ENCODE measurements at regions not wholly inside any gene's neighbourhood (a gene's known extent, or its start where the extent isn't known, plus 50 kb on each side); places are given as distances from the start of the nearest gene placed in this dataset.

- TF ChIP-seq CTCF (IDR thresholded peaks at IDR 0.05) (no peak), POLR2AphosphoS5 (IDR thresholded peaks at IDR 0.05) (no peak), POLR2A (IDR thresholded peaks at IDR 0.05) (no peak)
- Histone ChIP-seq H3K9me3 (peaks cover 0 to 14% of the 10 kb centered on the region in 2 donors), H3K4me1 (no peaks in the 10 kb centered on the region), H3K27ac (no peak overlapping the region), H3K27me3 (no peaks in the 10 kb centered on the region), H3K4me3 (no peak overlapping the region), H3K36me3 (no peaks in the 10 kb centered on the region)
- intact Hi-C loops (cut with DNase I; ENCODE audit: low total_unique reads): no loop called here
- DNase-seq (ENCODE audit: low spot score in 2 of 2): no peak
These were observed 550.6 kb upstream of the SEMA3D start for GRCh38 chr7:85737426-85737825.

DNA sequence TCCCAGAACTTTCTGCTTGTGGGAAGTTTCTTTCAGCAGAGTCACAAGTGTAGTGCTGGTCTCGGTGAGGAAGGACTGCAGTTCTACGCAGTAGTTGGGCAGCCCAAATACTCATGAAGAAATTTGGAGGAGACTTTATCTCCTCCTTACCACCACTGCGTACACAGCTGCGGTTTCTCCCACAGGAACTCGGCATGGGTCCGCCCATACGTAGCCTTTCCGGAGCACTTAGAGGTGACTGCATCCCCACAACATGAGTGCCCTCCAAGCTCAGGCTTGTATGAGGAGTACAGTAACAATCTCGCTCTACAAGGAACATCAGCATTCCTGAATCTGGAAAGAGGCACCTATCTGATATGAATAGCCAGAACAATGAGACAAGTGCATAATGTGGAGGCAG lies 549.2 kb upstream of the SEMA3D start:
- intact Hi-C loops (cut with DNase I; ENCODE audit: low total_unique reads): no loop called here
- Histone ChIP-seq H3K36me3 (no peaks in the 10 kb centered on the region), H3K4me3 (no peak overlapping the region), H3K27me3 (no peaks in the 10 kb centered on the region), H3K9me3 (peaks cover 0 to 14% of the 10 kb centered on the region in 2 donors), H3K27ac (no peak overlapping the region), H3K4me1 (no peaks in the 10 kb centered on the region)
- TF ChIP-seq CTCF (IDR thresholded peaks at IDR 0.05) (no peak), POLR2A (IDR thresholded peaks at IDR 0.05) (no peak), POLR2AphosphoS5 (IDR thresholded peaks at IDR 0.05) (no peak)
- no peak for DNase-seq (ENCODE audit: low spot score in 2 of 2)

GRCh38 chr7:85734823-85735222 lies 548.0 kb upstream of the SEMA3D start:
- Histone ChIP-seq H3K4me1 (no peaks in the 10 kb centered on the region), H3K9me3 (peaks cover 0 to 14% of the 10 kb centered on the region in 2 donors), H3K27ac (no peak overlapping the region), H3K36me3 (no peaks in the 10 kb centered on the region), H3K27me3 (no peaks in the 10 kb centered on the region), H3K4me3 (no peak overlapping the region)
- intact Hi-C loops (cut with DNase I; ENCODE audit: low total_unique reads): no loop called here
- TF ChIP-seq POLR2AphosphoS5 (IDR thresholded peaks at IDR 0.05) (no peak), CTCF (IDR thresholded peaks at IDR 0.05) (no peak), POLR2A (IDR thresholded peaks at IDR 0.05) (no peak)
- DNase-seq (ENCODE audit: low spot score in 2 of 2): no peak

GRCh38 chr7:85733169-85733915 lies 546.5 kb upstream of the SEMA3D start:
- TF ChIP-seq POLR2AphosphoS5 (IDR thresholded peaks at IDR 0.05) (no peak), POLR2A (IDR thresholded peaks at IDR 0.05) (no peak), CTCF (IDR thresholded peaks at IDR 0.05) (no peak)
- no peak overlapping the region for H3K27ac ChIP-seq
- H3K9me3 ChIP-seq: peaks cover 0 to 14% of the 10 kb centered on the region in 2 donors
- no peaks in the 10 kb centered on the region for H3K4me1 ChIP-seq
- intact Hi-C loops (cut with DNase I; ENCODE audit: low total_unique reads): no loop called here
- H3K4me3 ChIP-seq: no peak overlapping the region
- no peaks in the 10 kb centered on the region for H3K27me3 ChIP-seq
- H3K36me3 ChIP-seq: no peaks in the 10 kb centered on the region
- DNase-seq (ENCODE audit: low spot score in 2 of 2): no peak

GRCh38 chr7:85730012-85730411 lies 543.2 kb upstream of the SEMA3D start:
- no peaks in the 10 kb centered on the region for H3K27me3 ChIP-seq
- no peak overlapping the region for H3K27ac ChIP-seq
- DNase-seq (ENCODE audit: low spot score in 2 of 2): no peak
- H3K9me3 ChIP-seq: no peaks in the 10 kb centered on the region
- no peak for TF ChIP-seq POLR2A (IDR thresholded peaks at IDR 0.05)
- TF ChIP-seq POLR2AphosphoS5 (IDR thresholded peaks at IDR 0.05): no peak
- no peaks in the 10 kb centered on the region for H3K4me1 ChIP-seq
- no peaks in the 10 kb centered on the region for H3K36me3 ChIP-seq
- H3K4me3 ChIP-seq: no peak overlapping the region
- intact Hi-C loops (cut with DNase I; ENCODE audit: low total_unique reads): no loop called here

All from breast epithelium (tissue), 4 donors.